Suprapubic skin (tissue), 4 donors: ENCODE measurements at regions not wholly inside any gene's neighbourhood (a gene's known extent, or its start where the extent isn't known, plus 50 kb on each side); places are given as distances from the start of the nearest gene placed in this dataset.

Source experiments
- EP300 ChIP-seq: sonication (generic); formaldehyde crosslinking; IDR thresholded peaks from one replicate; pipeline ENCODE4 v1.6.1; 2017; ENCODE audit warnings: antibody characterized with exemption
- POLR2A ChIP-seq, 2 donors: fragments of 450-650 bp; IDR thresholded peaks; one replicate each; pipeline ENCODE4 v1.6.1; 2017; ENCODE audit warnings: antibody characterized with exemption in 2 of 2, mild to moderate bottlenecking in 2 of 2, moderate library complexity in 2 of 2
- POLR2AphosphoS5 ChIP-seq, 3 donors: sonication (generic); formaldehyde crosslinking; IDR thresholded peaks; one replicate each; pipeline ENCODE4 v1.6.1; 2017; ENCODE audit warnings: antibody characterized with exemption in 3 of 3

- no peak for TF ChIP-seq EP300
- TF ChIP-seq POLR2AphosphoS5 (IDR thresholded peaks at IDR 0.05): no peak
- no peak for TF ChIP-seq POLR2A (IDR thresholded peaks at IDR 0.05)
Measured at GRCh38 chr2:128983094-128983493, 664.4 kb upstream of the HS6ST1 start.
